Inflammatory macrophage (primary cell): ENCODE measurements at regions not wholly inside any gene's neighbourhood (a gene's known extent, or its start where the extent isn't known, plus 50 kb on each side); places are given as distances from the start of the nearest gene placed in this dataset.
A peak's percentile ranks its signal among the peaks of the same experiment; 100 is the strongest.
"Not testable (repeated sequence)": the region's sequence is repeated elsewhere in the genome, so short reads cannot be mapped to it uniquely, and the experiment has no call there.

Experiments
- DNase-seq, 2 donors: peaks; one replicate each; pipeline ENCODE4 v3.0.0-alpha.2; 2020 to 2022

- no peak for DNase-seq
Observed at GRCh38 chr3:139136469-139137202, 91.9 kb upstream of the PRR23C start.

GRCh38 chr3:139140553-139140952 lies 95.9 kb upstream of the PRR23C start:
- DNase-seq: no peak

- not testable (repeated sequence) for DNase-seq
Observed at GRCh38 chr3:139145980-139146379, 101.3 kb upstream of the PRR23C start.

GRCh38 chr3:139151530-139151929 lies 106.8 kb upstream of the PRR23C start:
- no peak for DNase-seq

GRCh38 chr3:139153434-139153833 lies 108.7 kb upstream of the PRR23C start:
- not testable (repeated sequence) for DNase-seq

GRCh38 chr3:139157161-139157932 lies 112.7 kb upstream of the PRR23C start:
- no peak for DNase-seq

GRCh38 chr3:139159356-139159755 lies 114.7 kb upstream of the PRR23C start:
- no peak for DNase-seq

- peak in 1 of 2 donors; percentile 14 for DNase-seq
Observed at GRCh38 chr3:139173372-139174108, 128.8 kb upstream of the PRR23C start.

- DNase-seq: no peak
Observed at GRCh38 chr3:139180489-139180888, 135.8 kb upstream of the PRR23C start.

GRCh38 chr3:139182143-139182542 lies 137.5 kb upstream of the PRR23C start:
- DNase-seq: peak in 1 of 2 donors; percentile 1

- DNase-seq: no peak
Observed at GRCh38 chr3:139182598-139182997, 137.9 kb upstream of the PRR23C start.

GRCh38 chr3:139185527-139185926 lies 140.8 kb upstream of the PRR23C start:
- no peak for DNase-seq

GRCh38 chr3:139187154-139187553 lies 142.5 kb upstream of the PRR23C start:
- DNase-seq: no peak

GRCh38 chr3:139187648-139188047 lies 143.0 kb upstream of the PRR23C start:
- no peak for DNase-seq

- no peak for DNase-seq
Observed at GRCh38 chr3:139189943-139190342, 145.3 kb upstream of the PRR23C start.

- not testable (repeated sequence) for DNase-seq
Observed at GRCh38 chr3:139194421-139194820, 149.4 kb upstream of the MRPS22 start.

GRCh38 chr3:139196146-139196545 lies 147.7 kb upstream of the MRPS22 start:
- DNase-seq: not testable (repeated sequence)

- no peak for DNase-seq
Observed at GRCh38 chr3:139197251-139197650, 146.6 kb upstream of the MRPS22 start.

GRCh38 chr3:139198186-139198585 lies 145.6 kb upstream of the MRPS22 start:
- no peak for DNase-seq

GRCh38 chr3:139198929-139199328 lies 144.9 kb upstream of the MRPS22 start:
- peak in 1 of 2 donors; percentile 6 for DNase-seq

- DNase-seq: no peak
Observed at GRCh38 chr3:139199421-139200010, 144.3 kb upstream of the MRPS22 start.

- DNase-seq: no peak
Observed at GRCh38 chr3:139201446-139202225, 142.2 kb upstream of the MRPS22 start.
